SW480 (cell line): ENCODE measurements at regions not wholly inside any gene's neighbourhood (a gene's known extent, or its start where the extent isn't known, plus 50 kb on each side); places are given as distances from the start of the nearest gene placed in this dataset.

ENCODE experiments used
- DNase-seq: peaks from one replicate; pipeline ENCODE4 v3.0.0-alpha.2; 2016; ENCODE audit warnings: low spot score

DNA sequence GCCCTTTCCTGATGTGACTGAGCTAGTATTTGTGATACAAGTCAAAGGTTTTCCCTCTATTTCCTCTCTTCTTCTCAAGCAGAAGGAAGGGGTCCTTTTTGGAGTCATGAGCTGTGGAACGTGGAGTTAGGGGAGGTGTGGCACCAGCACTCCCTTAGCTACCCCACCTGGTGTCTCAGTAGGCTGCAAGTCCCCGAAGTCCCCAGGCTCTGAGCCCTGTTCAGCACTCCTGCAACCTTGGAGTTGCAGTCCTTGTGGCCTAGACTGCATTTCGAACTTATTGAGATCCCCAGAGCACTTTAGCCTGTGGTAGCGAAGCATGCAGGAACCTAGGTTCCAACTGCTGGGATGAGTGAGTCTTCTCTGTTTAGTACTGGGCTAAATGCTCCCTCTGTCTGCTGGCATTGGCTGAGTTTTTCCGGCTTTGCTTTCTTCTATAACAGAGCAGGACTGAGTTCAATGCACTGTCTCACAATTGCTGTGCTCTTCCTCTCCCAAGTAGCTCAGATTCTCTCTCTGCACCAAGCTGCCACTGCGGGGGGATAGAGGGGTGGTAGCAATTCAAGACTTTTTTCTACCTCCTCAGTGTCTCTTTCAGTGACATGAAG lies 600.7 kb upstream of the CDH9 start:
- no peak for DNase-seq

GRCh38 chr5:27619982-27620381 lies 581.6 kb upstream of the CDH9 start:
- DNase-seq = no peak

DNA sequence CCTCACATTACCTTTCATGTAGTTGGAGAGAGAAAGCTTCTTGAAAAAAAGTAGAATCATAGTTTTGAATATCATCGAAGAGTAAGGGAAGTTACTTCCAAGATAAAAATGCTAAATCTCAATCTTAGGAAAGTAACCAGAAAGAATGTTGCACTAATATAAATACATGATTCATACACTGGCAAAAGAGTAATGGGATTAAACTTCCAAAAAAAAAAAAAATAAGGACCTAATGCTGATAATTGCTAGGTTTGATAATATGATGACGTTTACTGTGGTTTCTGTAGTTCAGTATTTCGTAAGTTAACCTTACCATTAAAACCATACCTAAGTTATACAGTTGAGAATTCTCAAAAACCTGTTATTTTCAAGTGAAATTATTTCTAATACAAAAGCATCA lies 573.8 kb upstream of the CDH9 start:
- DNase-seq = no peak

- no peak for DNase-seq
Measured at GRCh38 chr5:27608992-27609391, 570.6 kb upstream of the CDH9 start.

DNA sequence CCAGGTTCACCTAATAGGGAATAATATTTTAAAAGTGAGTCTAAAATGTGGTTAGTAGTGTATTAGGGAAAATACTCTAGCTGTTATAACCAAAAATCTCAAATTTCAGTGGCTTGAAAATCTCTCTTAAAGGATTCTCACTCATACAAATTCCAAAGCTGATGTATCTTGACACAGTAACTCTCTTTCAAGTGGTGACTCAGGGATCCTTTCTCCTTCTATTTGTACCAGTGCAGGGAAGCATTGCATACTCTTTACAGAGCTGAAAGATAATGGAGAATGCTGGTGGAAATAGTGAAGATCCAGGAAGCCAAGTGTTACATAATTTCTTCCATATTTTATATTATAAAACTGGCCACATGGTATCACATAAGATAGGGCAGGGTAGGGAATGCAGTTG lies 560.2 kb upstream of the CDH9 start:
- DNase-seq = no peak

GRCh38 chr5:27594141-27594540 lies 555.8 kb upstream of the CDH9 start:
- DNase-seq = no peak

DNA sequence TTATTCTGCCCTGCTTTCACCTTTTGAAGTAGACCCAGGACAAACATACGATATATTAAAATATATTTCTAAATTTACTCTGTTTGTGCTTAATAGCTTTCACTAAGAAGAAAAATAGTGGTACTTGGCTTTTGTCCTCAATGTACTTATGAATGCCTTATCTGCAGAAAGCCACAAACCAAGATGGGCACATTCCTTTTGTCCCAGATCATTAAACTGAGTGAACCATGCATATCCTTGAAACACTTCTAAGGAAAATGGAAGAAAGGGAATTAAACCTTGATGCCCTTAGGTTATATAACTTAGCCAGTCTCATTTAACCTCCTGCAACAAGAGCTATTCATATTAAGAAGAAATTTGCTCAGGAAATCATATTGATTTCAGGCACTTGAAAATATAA lies 553.8 kb upstream of the CDH9 start:
- DNase-seq = no peak

GRCh38 chr5:27590503-27590902 lies 552.1 kb upstream of the CDH9 start:
- no peak for DNase-seq

DNA sequence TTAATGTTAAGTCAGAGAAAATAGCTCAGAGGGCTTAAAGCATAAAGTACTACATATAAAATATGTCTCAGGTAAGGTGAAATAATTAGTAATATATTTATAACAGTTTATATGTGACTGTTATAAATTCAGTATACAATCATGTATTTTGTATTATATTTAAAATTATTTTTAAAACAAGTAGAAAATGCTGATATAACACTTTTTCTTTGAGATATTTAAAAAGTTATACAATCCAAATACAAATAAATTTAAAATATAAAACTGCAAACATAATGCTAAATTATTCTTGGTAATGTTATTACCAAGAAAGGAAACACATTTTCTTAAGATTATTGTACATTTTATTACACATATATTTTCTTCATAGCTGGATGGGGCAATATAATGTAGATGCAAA lies 539.9 kb upstream of the CDH9 start:
- no peak for DNase-seq

DNA sequence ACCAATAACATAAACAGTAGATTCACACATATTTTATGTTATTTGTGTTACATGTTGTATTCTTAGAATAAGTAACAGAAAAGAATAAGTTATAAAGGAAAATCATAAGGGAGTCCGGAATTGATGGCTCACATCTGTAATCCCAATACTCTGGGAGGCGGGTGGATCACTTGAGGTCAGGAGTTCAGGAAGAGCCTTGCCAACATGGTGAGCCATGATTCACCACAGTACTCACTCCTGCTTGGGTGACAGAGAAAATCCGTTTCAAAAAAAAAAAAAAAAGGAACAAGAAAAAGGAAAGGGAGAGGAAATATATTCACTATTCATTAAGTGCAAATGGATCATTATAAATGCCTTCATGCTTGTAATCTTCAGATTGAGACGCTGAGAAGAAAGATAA lies 533.3 kb upstream of the CDH9 start:
- DNase-seq = no peak

- DNase-seq = no peak
Measured at GRCh38 chr5:27568811-27569210, 530.4 kb upstream of the CDH9 start.

- no peak for DNase-seq
Measured at GRCh38 chr5:27561408-27561807, 523.0 kb upstream of the CDH9 start.

DNA sequence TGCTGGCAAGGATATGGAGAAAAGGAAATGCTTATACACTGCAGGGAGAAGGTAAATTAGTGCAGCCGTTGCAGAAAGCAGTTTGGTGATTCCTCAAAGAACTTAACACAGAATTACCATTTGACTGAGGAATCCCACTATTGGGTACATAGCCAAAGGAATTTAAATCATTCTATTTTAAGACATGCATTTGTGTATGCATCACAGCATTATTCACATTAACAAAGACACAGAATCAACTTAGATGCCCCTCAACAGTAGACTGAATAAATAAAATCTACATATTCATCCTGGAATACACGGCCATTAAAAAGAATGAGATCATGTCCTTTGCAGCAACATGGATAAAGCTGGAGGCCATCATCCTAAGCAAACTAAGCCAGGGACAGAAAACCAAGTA lies 510.1 kb upstream of the CDH9 start:
- DNase-seq = no peak

DNA sequence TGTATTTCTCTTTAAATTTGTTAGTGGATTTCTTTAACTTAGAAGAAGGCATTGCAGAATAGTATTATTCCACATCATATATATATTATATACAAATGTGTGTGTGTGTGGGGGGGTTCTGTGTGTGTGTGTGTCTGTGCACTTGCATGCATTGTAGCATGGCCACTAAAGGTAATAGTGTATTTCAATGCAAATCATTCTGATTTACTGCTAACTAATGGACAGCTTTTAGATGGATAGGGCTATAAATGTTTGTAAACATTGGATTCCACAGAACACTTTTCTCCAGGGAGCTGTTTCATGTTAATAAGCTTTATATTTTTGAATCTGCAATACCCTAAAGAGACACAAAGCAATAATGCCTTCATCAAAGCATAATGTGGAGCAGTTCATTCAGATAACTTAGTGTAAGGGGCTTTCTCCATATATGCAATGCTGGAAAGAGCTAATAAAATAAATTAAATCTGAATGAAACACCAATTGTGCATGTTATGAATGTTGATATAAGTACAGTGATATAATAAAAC lies 496.7 kb upstream of the CDH9 start:
- no peak for DNase-seq

DNA sequence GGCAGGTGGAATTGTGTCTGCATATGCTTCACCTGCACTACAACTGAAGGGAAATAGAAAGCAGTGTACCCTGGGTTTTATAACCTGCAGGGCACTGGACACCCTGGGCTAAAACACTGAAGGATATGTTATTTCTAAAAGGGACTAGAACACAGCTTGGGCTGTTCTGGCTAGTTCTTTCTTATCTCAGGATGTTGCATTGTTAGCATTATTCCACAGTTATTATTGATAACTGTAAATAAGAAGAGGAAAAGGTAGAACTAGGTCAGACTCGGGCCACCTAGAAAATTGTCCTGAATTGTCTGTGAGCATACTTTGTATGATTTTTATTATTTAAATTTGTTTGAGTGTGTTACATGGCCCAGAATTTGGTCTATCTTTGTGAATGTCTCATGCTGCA lies 493.9 kb upstream of the CDH9 start:
- DNase-seq = no peak

DNA sequence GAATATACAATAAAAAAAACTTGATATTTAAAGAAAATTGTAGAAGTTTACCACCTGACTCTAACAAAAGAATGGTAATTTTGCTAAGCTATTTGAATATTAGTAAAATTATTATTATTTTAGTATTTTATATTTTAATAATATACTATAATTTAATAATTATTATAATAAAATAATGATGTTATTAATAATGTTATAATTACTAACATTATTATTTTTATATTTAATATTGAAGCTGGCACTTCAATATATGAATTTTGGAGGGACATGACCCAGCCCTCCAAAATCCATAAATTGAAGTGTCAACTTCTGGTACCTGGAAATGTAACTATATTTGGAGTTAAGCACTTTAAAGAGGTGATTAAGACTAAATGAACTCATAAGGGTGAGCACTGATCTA lies 486.1 kb upstream of the CDH9 start:
- no peak for DNase-seq

DNA sequence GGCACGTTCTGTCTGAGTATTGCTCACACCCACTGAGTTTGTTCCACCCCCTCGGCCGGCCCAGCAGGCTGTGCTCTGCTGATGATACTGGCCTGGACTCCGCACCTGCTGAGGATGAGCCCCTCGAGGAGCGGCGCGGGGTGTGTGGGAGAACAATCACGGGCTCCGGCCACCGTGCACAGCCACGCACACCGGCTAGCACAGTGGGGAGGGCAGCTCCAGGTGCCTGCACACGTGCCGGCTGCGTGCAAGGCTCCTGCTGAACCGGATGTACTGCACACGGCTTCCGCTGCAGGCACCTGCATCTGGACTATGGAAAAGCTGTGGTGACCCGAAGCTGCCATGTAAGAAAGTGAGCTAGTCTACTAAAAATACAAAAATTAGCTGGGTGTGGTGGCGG lies 485.2 kb upstream of the CDH9 start:
- DNase-seq = no peak

DNA sequence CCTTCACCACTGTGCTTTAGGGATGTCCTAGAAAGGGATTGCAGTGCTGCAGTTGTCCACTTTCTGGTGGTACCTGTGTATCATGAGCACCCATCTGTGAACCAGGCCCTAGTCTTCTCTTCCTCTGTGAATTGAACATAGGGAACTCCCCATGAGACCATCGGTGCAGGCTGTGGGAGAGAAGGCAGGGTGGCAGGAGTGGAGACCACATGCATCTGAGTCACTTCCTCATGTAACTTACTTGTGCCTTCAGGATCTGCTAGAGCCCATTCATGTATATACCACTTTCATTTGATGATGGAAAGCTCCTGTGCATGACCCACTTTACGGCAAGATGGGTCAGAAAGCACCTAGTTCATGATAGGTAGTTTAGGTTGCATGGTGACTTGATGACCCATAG lies 478.1 kb upstream of the CDH9 start:
- no peak for DNase-seq

DNA sequence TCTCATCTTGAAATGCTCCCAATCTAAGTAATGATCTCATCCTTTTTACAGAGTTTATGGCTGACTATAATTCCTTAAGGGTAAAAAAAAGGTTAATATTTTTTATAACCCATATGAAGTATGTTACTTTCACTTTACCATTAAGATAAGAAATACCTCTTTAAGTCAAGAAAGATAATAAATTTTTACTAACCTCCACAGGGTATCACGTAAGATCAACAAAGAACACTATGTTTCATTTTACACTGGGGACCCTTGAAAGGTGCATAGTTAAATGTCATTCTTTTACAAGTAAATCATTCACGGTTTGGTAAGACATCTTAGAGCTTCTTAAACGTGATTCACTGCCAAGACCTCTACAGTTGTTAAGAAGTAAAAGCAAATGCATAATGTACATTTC lies 472.7 kb upstream of the CDH9 start:
- DNase-seq = no peak

- no peak for DNase-seq
Measured at GRCh38 chr5:27503813-27504212, 465.4 kb upstream of the CDH9 start.

DNA sequence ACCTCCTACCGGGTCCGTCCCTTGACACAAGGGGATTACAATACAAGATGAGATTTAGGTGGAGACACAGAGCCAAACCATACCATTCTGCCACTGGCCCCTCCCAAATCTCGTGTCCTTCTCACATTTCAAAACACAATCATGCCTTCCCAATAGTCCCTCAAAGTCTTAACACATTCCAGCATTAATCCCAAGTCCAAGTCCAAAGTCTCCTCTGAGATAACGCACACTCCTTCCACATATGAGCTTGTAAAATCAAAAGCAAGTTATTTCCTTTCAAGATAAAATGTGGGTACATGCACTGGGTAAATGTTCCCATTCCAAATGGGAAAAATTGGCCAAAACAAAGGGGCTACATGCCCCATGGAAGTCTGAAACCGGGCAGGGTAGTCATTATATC lies 463.9 kb upstream of the CDH9 start:
- DNase-seq = no peak

DNA sequence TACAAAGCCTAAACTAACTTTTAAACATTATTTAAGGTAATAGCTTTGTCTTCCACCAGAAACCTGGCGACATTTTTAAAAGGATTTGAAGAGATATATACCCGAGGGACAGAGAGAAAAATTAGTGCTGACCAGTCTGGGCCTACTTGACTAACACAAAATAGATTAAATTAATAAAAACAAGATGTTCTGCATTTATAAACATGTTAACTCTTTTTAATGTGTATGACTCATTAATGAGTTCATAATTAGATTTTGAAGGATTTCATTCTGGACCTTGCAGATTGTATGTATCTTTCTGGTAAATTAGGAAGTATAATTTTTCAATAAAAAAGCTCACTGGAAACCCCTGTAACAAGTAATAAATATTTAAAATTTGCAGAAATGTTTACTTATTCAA lies 459.1 kb upstream of the CDH9 start:
- no peak for DNase-seq

- DNase-seq = peak; percentile 45
Measured at GRCh38 chr5:27494887-27495286, 456.5 kb upstream of the CDH9 start.

DNA sequence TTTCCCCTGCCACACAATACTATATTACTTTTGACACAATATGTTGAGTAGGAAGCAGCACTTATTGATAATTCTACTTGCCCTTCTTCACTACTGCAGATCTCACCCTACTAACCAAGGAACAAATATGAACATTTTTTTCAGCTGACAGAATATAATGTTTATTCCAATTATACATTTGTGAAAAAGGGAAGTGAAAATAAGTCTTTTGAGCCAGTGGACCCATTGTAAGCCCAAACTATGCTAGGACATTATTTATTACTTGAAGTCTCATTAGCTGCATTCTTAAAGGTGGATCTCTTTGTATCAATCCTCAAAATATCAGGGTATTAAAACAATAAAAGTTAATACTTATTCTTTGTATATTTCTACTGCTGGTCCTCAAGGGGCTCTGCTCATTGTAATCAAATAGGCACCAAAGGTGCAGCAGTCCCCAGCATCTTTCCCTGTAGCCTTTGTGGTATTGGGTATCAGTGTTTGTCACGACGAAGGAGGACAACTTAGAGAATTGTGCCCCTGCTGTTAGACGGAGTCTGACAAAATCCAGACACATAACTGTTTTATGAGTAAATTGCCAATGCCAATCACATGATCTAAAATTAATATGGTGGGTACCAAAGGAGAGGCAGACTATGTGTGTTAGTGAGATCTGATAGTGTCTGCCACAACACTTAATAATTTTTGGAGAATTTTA lies 453.5 kb upstream of the CDH9 start:
- no peak for DNase-seq
